ENCODE measurements at regions not wholly inside any gene's neighbourhood (a gene's known extent, or its start where the extent isn't known, plus 50 kb on each side); places are given as distances from the start of the nearest gene placed in this dataset.

GRCh38 chr2:181228661-181229060 lies 228.5 kb upstream of the ITGA4 start:
- Histone ChIP-seq H3K9me3 (no peaks in the 10 kb centered on the region), H3K27ac (no peak overlapping the region), H3K4me1 (no peaks in the 10 kb centered on the region), H3K36me3 (no peaks in the 10 kb centered on the region), H3K4me3 (no peak overlapping the region), H3K27me3 (no peaks in the 10 kb centered on the region)
- intact Hi-C loops (cut with DNase I), result no loop called here
- DNase-seq (ENCODE audit: low spot score in 2 of 2), result no peak
- TF ChIP-seq, protein P1, sequence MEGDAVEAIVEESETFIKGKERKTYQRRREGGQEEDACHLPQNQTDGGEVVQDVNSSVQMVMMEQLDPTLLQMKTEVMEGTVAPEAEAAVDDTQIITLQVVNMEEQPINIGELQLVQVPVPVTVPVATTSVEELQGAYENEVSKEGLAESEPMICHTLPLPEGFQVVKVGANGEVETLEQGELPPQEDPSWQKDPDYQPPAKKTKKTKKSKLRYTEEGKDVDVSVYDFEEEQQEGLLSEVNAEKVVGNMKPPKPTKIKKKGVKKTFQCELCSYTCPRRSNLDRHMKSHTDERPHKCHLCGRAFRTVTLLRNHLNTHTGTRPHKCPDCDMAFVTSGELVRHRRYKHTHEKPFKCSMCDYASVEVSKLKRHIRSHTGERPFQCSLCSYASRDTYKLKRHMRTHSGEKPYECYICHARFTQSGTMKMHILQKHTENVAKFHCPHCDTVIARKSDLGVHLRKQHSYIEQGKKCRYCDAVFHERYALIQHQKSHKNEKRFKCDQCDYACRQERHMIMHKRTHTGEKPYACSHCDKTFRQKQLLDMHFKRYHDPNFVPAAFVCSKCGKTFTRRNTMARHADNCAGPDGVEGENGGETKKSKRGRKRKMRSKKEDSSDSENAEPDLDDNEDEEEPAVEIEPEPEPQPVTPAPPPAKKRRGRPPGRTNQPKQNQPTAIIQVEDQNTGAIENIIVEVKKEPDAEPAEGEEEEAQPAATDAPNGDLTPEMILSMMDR (IDR thresholded peaks at IDR 0.05), result no peak

- DNase-seq (ENCODE audit: low spot score in 2 of 2), result no peak
- Histone ChIP-seq H3K4me1 (no peaks in the 10 kb centered on the region), H3K36me3 (no peaks in the 10 kb centered on the region), H3K4me3 (no peak overlapping the region), H3K27ac (no peak overlapping the region), H3K9me3 (no peaks in the 10 kb centered on the region), H3K27me3 (no peaks in the 10 kb centered on the region)
- TF ChIP-seq, protein P1 (IDR thresholded peaks at IDR 0.05), result no peak
- intact Hi-C loops (cut with DNase I), result no loop called here
Observed at GRCh38 chr2:181231151-181231550, 226.0 kb upstream of the ITGA4 start.

DNA sequence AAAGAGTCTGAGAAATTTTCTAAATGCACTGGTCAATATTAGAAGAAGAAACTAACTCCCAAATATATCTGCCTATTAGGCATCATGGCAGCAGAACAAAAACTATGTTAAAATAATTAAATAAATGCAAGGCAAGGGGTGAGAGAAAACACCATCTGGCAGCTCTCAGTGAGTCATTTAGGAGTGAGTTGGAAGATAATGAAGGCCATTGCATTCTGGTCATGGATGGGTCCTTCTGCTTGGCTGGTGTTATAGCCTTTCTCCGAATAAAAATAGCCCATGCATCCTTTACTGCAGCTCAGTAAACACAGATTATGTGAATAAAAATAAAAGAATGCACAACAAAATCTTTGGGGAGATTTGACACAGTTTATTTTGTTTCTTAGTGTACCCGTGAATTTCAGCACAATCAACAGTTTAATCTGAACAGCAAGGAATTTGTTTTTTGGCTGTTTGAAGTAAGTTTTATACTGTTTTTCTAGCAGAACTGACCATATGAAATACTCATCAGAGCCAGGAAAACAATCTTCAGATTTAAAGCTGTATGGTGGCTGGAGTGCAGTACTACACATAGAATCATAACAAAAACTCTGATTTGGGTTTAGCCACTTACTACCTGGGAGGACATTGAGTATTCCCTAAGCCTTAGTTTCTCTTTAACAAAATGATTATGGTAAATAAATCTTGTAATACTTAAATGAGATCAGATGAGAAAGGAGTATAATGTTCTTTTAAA lies 225.1 kb upstream of the ITGA4 start:
- no peaks in the 10 kb centered on the region for H3K36me3 ChIP-seq
- H3K27me3 ChIP-seq, result no peaks in the 10 kb centered on the region
- no peaks in the 10 kb centered on the region for H3K4me1 ChIP-seq
- intact Hi-C loops (cut with DNase I), result no loop called here
- H3K9me3 ChIP-seq, result no peaks in the 10 kb centered on the region
- no peak for DNase-seq (ENCODE audit: low spot score in 2 of 2)
- H3K4me3 ChIP-seq, result no peak overlapping the region
- TF ChIP-seq, protein P1 (IDR thresholded peaks at IDR 0.05), result no peak
- H3K27ac ChIP-seq, result no peak overlapping the region

DNA sequence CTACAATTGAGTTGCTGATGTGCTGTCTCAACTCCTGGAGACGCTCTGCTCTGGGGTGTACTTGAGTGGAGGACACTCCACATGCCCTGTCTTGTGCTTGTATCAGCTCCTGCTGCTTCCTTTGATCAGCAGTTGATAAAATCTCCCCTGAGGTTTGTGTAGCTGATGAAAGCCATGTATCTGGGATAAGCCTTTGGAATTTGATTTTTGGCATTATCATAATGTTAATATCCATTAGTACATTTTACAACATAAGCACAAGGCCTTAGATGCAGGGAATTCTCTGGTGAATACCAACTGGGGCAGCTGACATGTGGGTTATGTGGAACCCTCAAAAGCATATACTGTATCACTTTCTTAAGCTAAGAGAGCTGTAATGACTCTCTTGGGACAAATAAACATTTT lies 222.7 kb upstream of the ITGA4 start:
- no peaks in the 10 kb centered on the region for H3K27me3 ChIP-seq
- H3K36me3 ChIP-seq, result no peaks in the 10 kb centered on the region
- no peak overlapping the region for H3K27ac ChIP-seq
- no peaks in the 10 kb centered on the region for H3K9me3 ChIP-seq
- no peak overlapping the region for H3K4me3 ChIP-seq
- intact Hi-C loops (cut with DNase I), result no loop called here
- TF ChIP-seq, protein P1 (IDR thresholded peaks at IDR 0.05), result no peak
- DNase-seq (ENCODE audit: low spot score in 2 of 2), result no peak
- H3K4me1 ChIP-seq, result no peaks in the 10 kb centered on the region

DNA sequence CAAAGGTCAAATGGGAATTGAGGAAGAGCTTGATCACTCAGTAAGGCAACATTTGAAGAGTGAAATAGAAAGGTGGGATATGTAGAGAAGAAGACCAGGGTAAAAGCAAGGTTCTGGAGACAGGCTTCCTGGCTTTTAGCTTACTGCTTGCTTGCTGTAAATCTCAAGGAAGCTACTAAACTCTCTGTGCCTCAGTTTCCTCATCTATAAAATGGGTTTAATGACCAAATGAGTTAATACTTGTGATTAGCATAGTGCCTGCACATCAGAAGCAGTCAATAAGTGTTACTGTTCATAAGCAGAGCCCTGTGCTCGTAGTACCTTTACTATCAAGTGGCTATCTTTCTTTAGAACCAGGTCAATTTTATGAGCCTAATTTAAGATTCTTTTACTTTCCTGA lies 222.2 kb upstream of the ITGA4 start:
- intact Hi-C loops (cut with DNase I), result no loop called here

More for the DNA sequence above, 222.2 kb upstream of the ITGA4 start:
- TF ChIP-seq, protein P1 (IDR thresholded peaks at IDR 0.05), result no peak
- H3K36me3 ChIP-seq, result no peaks in the 10 kb centered on the region
- H3K4me1 ChIP-seq, result no peaks in the 10 kb centered on the region
- H3K9me3 ChIP-seq, result no peaks in the 10 kb centered on the region
- H3K27me3 ChIP-seq, result no peaks in the 10 kb centered on the region
- no peak overlapping the region for H3K27ac ChIP-seq
- no peak for DNase-seq (ENCODE audit: low spot score in 2 of 2)
- H3K4me3 ChIP-seq, result no peak overlapping the region

Data from ascending aorta (tissue), 2 donors.